ENCODE measurements at regions not wholly inside any gene's neighbourhood (a gene's known extent, or its start where the extent isn't known, plus 50 kb on each side); places are given as distances from the start of the nearest gene placed in this dataset.

- Histone ChIP-seq H3K36me3 (ENCODE audit: control insufficient read depth, insufficient read depth, low read length) (no peaks in the 10 kb centered on the region), H3K27me3 (ENCODE audit: control insufficient read depth, insufficient read depth, low read length) (no peaks in the 10 kb centered on the region), H3K4me3 (ENCODE audit: low read depth, low read length) (no peak overlapping the region), H3K27ac (ENCODE audit: insufficient read depth, low read length, poor library complexity, severe bottlenecking) (no peak overlapping the region), H3K4me1 (ENCODE audit: control insufficient read depth, insufficient read depth, low read length, poor library complexity, severe bottlenecking) (no peaks in the 10 kb centered on the region), H3K9me3 (ENCODE audit: control insufficient read depth in 2 of 2, low read length in 2 of 2) (no peaks in the 10 kb centered on the region)
- Mint-ChIP-seq H3K27me3 (no peaks in the 10 kb centered on the region), H3K36me3 (no peaks in the 10 kb centered on the region), H3K9me3 (no peaks in the 10 kb centered on the region), H3K4me3 (no peak overlapping the region), H3K4me1 (no peaks in the 10 kb centered on the region), H3K27ac (no peak overlapping the region)
- DNase-seq, result no peak
- ATAC-seq (ENCODE audit: low read depth in 2 of 2), result no peak
Observed at GRCh38 chr10:64089648-64090047, 568.4 kb downstream of the REEP3 start.

- H3K9me3 Mint-ChIP-seq, result no peaks in the 10 kb centered on the region
- no peak overlapping the region for H3K27ac Mint-ChIP-seq
- no peaks in the 10 kb centered on the region for H3K27me3 ChIP-seq (ENCODE audit: control insufficient read depth, insufficient read depth, low read length)
- no peaks in the 10 kb centered on the region for H3K4me1 Mint-ChIP-seq
- no peaks in the 10 kb centered on the region for H3K27me3 Mint-ChIP-seq
- no peaks in the 10 kb centered on the region for H3K36me3 ChIP-seq (ENCODE audit: control insufficient read depth, insufficient read depth, low read length)
- ATAC-seq (ENCODE audit: low read depth in 2 of 2) (no peak), DNase-seq (no peak)
- no peak overlapping the region for H3K4me3 Mint-ChIP-seq
- H3K4me1 ChIP-seq (ENCODE audit: control insufficient read depth, insufficient read depth, low read length, poor library complexity, severe bottlenecking), result no peaks in the 10 kb centered on the region
- H3K4me3 ChIP-seq (ENCODE audit: low read depth, low read length), result no peak overlapping the region
- H3K27ac ChIP-seq (ENCODE audit: insufficient read depth, low read length, poor library complexity, severe bottlenecking), result no peak overlapping the region
- H3K9me3 ChIP-seq (ENCODE audit: control insufficient read depth in 2 of 2, low read length in 2 of 2), result no peaks in the 10 kb centered on the region
- H3K36me3 Mint-ChIP-seq, result no peaks in the 10 kb centered on the region
Observed at GRCh38 chr10:64090865-64091264, 569.7 kb downstream of the REEP3 start.

DNA sequence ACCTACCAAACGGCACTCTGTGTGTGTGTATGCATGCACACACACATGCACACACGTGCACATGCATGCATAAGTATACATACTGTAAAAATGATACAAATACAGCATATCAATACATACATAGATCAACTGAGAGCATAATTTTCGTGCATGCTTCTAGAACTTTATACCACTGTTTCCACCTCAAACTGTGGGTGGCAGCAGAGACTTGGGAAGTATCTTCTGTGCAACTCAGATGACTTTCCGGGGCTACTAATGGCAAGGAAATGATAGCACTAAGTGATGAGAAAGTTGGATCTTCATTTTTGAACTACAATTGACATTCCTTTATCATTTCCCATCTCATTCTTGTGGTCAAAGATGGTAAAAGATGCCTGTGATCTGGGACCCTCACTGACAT is 570.7 kb downstream of the REEP3 start:
- DNase-seq (no peak), ATAC-seq (ENCODE audit: low read depth in 2 of 2) (no peak)
- Histone ChIP-seq H3K27ac (ENCODE audit: insufficient read depth, low read length, poor library complexity, severe bottlenecking) (no peak overlapping the region), H3K4me3 (ENCODE audit: low read depth, low read length) (no peak overlapping the region), H3K9me3 (ENCODE audit: control insufficient read depth in 2 of 2, low read length in 2 of 2) (no peaks in the 10 kb centered on the region), H3K27me3 (ENCODE audit: control insufficient read depth, insufficient read depth, low read length) (no peaks in the 10 kb centered on the region), H3K36me3 (ENCODE audit: control insufficient read depth, insufficient read depth, low read length) (no peaks in the 10 kb centered on the region), H3K4me1 (ENCODE audit: control insufficient read depth, insufficient read depth, low read length, poor library complexity, severe bottlenecking) (no peaks in the 10 kb centered on the region)
- H3K36me3 Mint-ChIP-seq, result no peaks in the 10 kb centered on the region
- H3K27me3 Mint-ChIP-seq, result no peaks in the 10 kb centered on the region
- no peaks in the 10 kb centered on the region for H3K4me1 Mint-ChIP-seq
- no peaks in the 10 kb centered on the region for H3K9me3 Mint-ChIP-seq
- H3K4me3 Mint-ChIP-seq, result no peak overlapping the region
- H3K27ac Mint-ChIP-seq, result no peak overlapping the region

GRCh38 chr10:64093304-64093703 is 572.1 kb downstream of the REEP3 start:
- Mint-ChIP-seq H3K27ac (no peak overlapping the region), H3K27me3 (no peaks in the 10 kb centered on the region), H3K36me3 (no peaks in the 10 kb centered on the region), H3K9me3 (no peaks in the 10 kb centered on the region), H3K4me1 (no peaks in the 10 kb centered on the region), H3K4me3 (no peak overlapping the region)
- Histone ChIP-seq H3K9me3 (ENCODE audit: control insufficient read depth in 2 of 2, low read length in 2 of 2) (no peaks in the 10 kb centered on the region), H3K4me3 (ENCODE audit: low read depth, low read length) (no peak overlapping the region), H3K27me3 (ENCODE audit: control insufficient read depth, insufficient read depth, low read length) (no peaks in the 10 kb centered on the region), H3K36me3 (ENCODE audit: control insufficient read depth, insufficient read depth, low read length) (no peaks in the 10 kb centered on the region), H3K27ac (ENCODE audit: insufficient read depth, low read length, poor library complexity, severe bottlenecking) (no peak overlapping the region), H3K4me1 (ENCODE audit: control insufficient read depth, insufficient read depth, low read length, poor library complexity, severe bottlenecking) (no peaks in the 10 kb centered on the region)
- ATAC-seq (ENCODE audit: low read depth in 2 of 2) (no peak), DNase-seq (no peak)

- Histone ChIP-seq H3K4me3 (ENCODE audit: low read depth, low read length) (no peak overlapping the region), H3K36me3 (ENCODE audit: control insufficient read depth, insufficient read depth, low read length) (no peaks in the 10 kb centered on the region), H3K4me1 (ENCODE audit: control insufficient read depth, insufficient read depth, low read length, poor library complexity, severe bottlenecking) (no peaks in the 10 kb centered on the region), H3K27ac (ENCODE audit: insufficient read depth, low read length, poor library complexity, severe bottlenecking) (no peak overlapping the region), H3K27me3 (ENCODE audit: control insufficient read depth, insufficient read depth, low read length) (no peaks in the 10 kb centered on the region), H3K9me3 (ENCODE audit: control insufficient read depth in 2 of 2, low read length in 2 of 2) (no peaks in the 10 kb centered on the region)
- H3K4me3 Mint-ChIP-seq, result no peak overlapping the region
- no peaks in the 10 kb centered on the region for H3K9me3 Mint-ChIP-seq
- DNase-seq (no peak), ATAC-seq (ENCODE audit: low read depth in 2 of 2) (no peak)
- no peaks in the 10 kb centered on the region for H3K27me3 Mint-ChIP-seq
- no peaks in the 10 kb centered on the region for H3K36me3 Mint-ChIP-seq
- no peaks in the 10 kb centered on the region for H3K4me1 Mint-ChIP-seq
- no peak overlapping the region for H3K27ac Mint-ChIP-seq
Observed at GRCh38 chr10:64093946-64094535, 572.8 kb downstream of the REEP3 start.

DNA sequence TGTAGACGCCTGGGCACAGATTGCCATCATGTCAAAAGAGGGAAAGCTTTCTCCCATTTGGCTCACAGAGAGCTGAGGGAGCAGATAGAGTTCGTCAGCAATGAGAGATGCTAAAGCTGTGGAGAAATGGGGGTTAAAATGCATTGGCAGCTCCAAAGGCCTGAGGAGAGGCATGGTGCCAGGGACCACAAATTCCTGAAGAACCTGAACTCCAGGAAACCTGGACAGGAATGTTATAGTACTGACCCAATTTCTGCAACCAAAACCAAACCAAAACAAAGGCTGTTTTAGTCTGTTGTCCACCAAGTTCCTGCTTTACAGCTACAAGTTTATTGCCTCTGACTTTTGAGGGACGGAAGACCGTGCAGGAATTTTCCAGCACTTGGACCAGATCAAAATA is 575.7 kb downstream of the REEP3 start:
- Histone ChIP-seq H3K27ac (ENCODE audit: insufficient read depth, low read length, poor library complexity, severe bottlenecking) (no peak overlapping the region), H3K4me1 (ENCODE audit: control insufficient read depth, insufficient read depth, low read length, poor library complexity, severe bottlenecking) (no peaks in the 10 kb centered on the region), H3K36me3 (ENCODE audit: control insufficient read depth, insufficient read depth, low read length) (no peaks in the 10 kb centered on the region), H3K4me3 (ENCODE audit: low read depth, low read length) (no peak overlapping the region), H3K9me3 (ENCODE audit: control insufficient read depth in 2 of 2, low read length in 2 of 2) (no peaks in the 10 kb centered on the region), H3K27me3 (ENCODE audit: control insufficient read depth, insufficient read depth, low read length) (no peaks in the 10 kb centered on the region)
- no peaks in the 10 kb centered on the region for H3K27me3 Mint-ChIP-seq
- no peak overlapping the region for H3K27ac Mint-ChIP-seq
- H3K4me3 Mint-ChIP-seq, result no peak overlapping the region
- no peaks in the 10 kb centered on the region for H3K36me3 Mint-ChIP-seq
- peaks cover 0 to 1% (median 0%) of the 10 kb centered on the region in 7 donors for H3K9me3 Mint-ChIP-seq
- H3K4me1 Mint-ChIP-seq, result no peaks in the 10 kb centered on the region
- DNase-seq (no peak), ATAC-seq (ENCODE audit: low read depth in 2 of 2) (no peak)

- Mint-ChIP-seq H3K27ac (no peak overlapping the region), H3K9me3 (peaks cover 0 to 2% (median 0%) of the 10 kb centered on the region in 7 donors), H3K4me3 (no peak overlapping the region), H3K36me3 (no peaks in the 10 kb centered on the region), H3K27me3 (no peaks in the 10 kb centered on the region), H3K4me1 (no peaks in the 10 kb centered on the region)
- Histone ChIP-seq H3K27me3 (ENCODE audit: control insufficient read depth, insufficient read depth, low read length) (no peaks in the 10 kb centered on the region), H3K36me3 (ENCODE audit: control insufficient read depth, insufficient read depth, low read length) (no peaks in the 10 kb centered on the region), H3K27ac (ENCODE audit: insufficient read depth, low read length, poor library complexity, severe bottlenecking) (no peak overlapping the region), H3K9me3 (ENCODE audit: control insufficient read depth in 2 of 2, low read length in 2 of 2) (no peaks in the 10 kb centered on the region), H3K4me3 (ENCODE audit: low read depth, low read length) (no peak overlapping the region), H3K4me1 (ENCODE audit: control insufficient read depth, insufficient read depth, low read length, poor library complexity, severe bottlenecking) (no peaks in the 10 kb centered on the region)
- ATAC-seq (ENCODE audit: low read depth in 2 of 2) (no peak), DNase-seq (no peak)
Observed at GRCh38 chr10:64097391-64098122, 576.4 kb downstream of the REEP3 start.

DNA sequence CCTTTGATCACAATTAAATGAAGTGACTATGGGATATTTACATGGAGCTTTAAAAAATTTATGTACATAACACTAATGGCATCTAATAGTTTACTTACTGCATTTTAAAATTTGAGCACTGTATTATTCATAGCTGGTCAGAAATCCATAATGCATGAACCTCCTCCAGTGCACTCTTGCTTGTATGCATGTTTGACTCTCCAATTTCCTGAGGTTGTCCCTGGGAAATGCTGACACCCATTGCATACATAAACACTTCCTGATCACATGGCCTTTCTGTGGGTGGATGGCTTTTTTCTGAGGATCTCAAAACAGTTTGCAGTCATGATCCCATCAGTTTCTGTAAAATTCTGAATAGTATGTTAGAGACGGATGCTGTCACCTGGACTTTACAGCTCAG is 577.8 kb downstream of the REEP3 start:
- Histone ChIP-seq H3K4me1 (ENCODE audit: control insufficient read depth, insufficient read depth, low read length, poor library complexity, severe bottlenecking) (no peaks in the 10 kb centered on the region), H3K4me3 (ENCODE audit: low read depth, low read length) (no peak overlapping the region), H3K36me3 (ENCODE audit: control insufficient read depth, insufficient read depth, low read length) (no peaks in the 10 kb centered on the region), H3K27me3 (ENCODE audit: control insufficient read depth, insufficient read depth, low read length) (no peaks in the 10 kb centered on the region), H3K27ac (ENCODE audit: insufficient read depth, low read length, poor library complexity, severe bottlenecking) (no peak overlapping the region), H3K9me3 (ENCODE audit: control insufficient read depth in 2 of 2, low read length in 2 of 2) (no peaks in the 10 kb centered on the region)
- Mint-ChIP-seq H3K36me3 (no peaks in the 10 kb centered on the region), H3K27ac (no peak overlapping the region), H3K4me3 (no peak overlapping the region), H3K4me1 (no peaks in the 10 kb centered on the region), H3K27me3 (peaks cover 3% of the 10 kb centered on the region), H3K9me3 (peaks cover 0 to 2% (median 0%) of the 10 kb centered on the region in 7 donors)
- ATAC-seq (ENCODE audit: low read depth in 2 of 2), result no peak
- no peak for DNase-seq
